ENCODE measurements at regions not wholly inside any gene's neighbourhood (a gene's known extent, or its start where the extent isn't known, plus 50 kb on each side); places are given as distances from the start of the nearest gene placed in this dataset.
"Not testable (repeated sequence)": the region's sequence is repeated elsewhere in the genome, so short reads cannot be mapped to it uniquely, and the experiment has no call there.

- Mint-ChIP-seq H3K27ac (no peak overlapping the region), H3K9me3 (peaks cover 3% of the 10 kb centered on the region)
These were observed 690.4 kb upstream of the IGFBP3 start for GRCh38 chr7:46611508-46611907.

DNA sequence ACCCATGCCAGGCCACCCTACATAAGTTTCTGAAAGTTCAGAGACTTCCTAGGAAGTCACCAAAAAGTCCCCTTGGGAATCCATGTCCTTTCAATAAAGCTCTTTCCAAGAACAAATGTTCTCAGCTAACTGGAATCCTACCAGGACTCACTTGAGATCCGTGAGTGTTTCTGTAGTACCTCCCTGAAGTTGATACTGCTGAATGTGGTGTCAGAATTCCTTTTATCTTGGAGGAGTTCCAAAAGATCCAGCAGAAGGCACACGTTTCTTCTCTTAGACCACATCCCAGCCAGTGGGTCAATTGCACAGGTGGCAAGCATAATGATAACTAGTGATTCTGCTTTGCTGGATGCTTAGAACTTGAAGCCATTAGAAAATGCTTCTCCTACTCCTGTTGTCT, 689.7 kb upstream of the IGFBP3 start:
- Mint-ChIP-seq H3K27me3 (peaks cover 2% of the 10 kb centered on the region), H3K36me3 (no peaks in the 10 kb centered on the region), H3K4me1 (no peaks in the 10 kb centered on the region), H3K4me3 (no peak overlapping the region), H3K9me3 (peaks cover 3% of the 10 kb centered on the region), H3K27ac (no peak overlapping the region)
- DNase-seq (ENCODE audit: low spot score in 2 of 2) (no peak), ATAC-seq (ENCODE audit: low read depth) (no peak)

More at GRCh38 chr7:46611508-46611907, 690.4 kb upstream of the IGFBP3 start:
- H3K4me1 Mint-ChIP-seq = no peaks in the 10 kb centered on the region
- H3K4me3 Mint-ChIP-seq = no peak overlapping the region
- no peak for ATAC-seq (ENCODE audit: low read depth)
- peaks cover 2% of the 10 kb centered on the region for H3K27me3 Mint-ChIP-seq
- H3K36me3 Mint-ChIP-seq = no peaks in the 10 kb centered on the region
- DNase-seq (ENCODE audit: low spot score in 2 of 2) = no peak

DNA sequence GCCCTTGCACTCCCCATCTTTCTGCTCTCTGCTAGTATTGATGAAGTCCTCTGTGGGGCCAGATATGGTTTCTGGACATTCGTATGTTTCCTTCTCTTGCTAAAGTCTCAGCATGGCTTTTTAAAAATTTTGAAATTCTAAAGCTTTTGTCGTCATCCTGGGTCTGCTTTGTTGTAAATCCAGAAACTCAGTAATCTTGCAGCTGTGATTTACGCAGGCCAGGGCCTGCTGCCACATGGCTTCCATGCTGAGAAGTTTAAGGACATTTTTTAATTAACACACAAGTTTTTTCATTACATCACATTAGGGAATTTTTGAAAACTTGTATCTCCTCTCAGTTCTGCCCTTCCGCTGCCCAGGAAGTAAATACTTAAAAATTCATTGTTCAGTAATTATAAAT, 686.1 kb upstream of the IGFBP3 start:
- DNase-seq (ENCODE audit: low spot score in 2 of 2) (no peak), ATAC-seq (ENCODE audit: low read depth) (no peak)
- Mint-ChIP-seq H3K27me3 (no peaks in the 10 kb centered on the region), H3K4me1 (no peaks in the 10 kb centered on the region), H3K27ac (no peak overlapping the region), H3K4me3 (no peak overlapping the region), H3K36me3 (no peaks in the 10 kb centered on the region), H3K9me3 (peaks cover 3% of the 10 kb centered on the region)

DNA sequence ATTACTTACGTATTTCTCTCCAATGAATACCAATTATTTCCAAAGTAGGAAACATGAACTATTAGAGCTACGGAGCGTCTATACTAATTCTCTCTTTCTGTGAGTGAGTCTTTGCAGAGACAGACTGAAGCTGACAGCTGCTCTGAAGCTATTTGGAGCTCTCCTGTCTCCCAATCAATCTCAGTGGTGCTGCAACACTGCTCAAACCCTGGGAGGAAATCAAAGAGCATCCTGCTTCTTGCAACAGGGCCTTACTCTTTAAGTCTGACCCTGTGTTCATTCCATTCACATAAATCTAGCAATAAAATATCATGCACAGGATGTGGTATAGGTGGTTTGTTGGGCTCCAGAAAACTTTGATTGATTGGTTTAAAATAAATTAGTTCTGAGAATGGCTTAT, 685.7 kb upstream of the IGFBP3 start:
- Mint-ChIP-seq H3K4me1 (no peaks in the 10 kb centered on the region), H3K4me3 (no peak overlapping the region), H3K27me3 (no peaks in the 10 kb centered on the region), H3K27ac (no peak overlapping the region), H3K36me3 (no peaks in the 10 kb centered on the region), H3K9me3 (peaks cover 3% of the 10 kb centered on the region)
- ATAC-seq (ENCODE audit: low read depth) = no peak
- no peak for DNase-seq (ENCODE audit: low spot score in 2 of 2)

DNA sequence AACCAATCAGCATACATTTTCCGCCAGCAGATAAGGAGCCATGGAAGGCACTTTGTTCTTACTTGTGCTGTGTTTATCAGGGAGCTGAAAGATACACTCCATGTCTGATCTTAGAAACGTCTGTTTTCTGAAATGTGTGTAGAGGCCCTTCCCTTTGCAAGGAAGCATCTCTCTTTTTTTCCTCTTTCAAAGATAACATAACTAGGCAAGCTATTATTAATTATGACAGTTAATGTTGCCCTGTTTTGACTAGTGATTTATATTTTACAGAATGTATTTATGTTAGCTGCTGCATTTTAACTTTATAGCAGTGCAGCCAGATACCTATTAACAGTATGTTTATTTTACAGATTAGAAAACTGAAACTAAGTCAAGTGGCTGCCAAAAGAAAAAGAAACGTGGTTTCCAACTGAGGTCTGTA, 683.2 kb upstream of the IGFBP3 start:
- no peak for DNase-seq (ENCODE audit: low spot score in 2 of 2)
- no peak for ATAC-seq (ENCODE audit: low read depth)
- Mint-ChIP-seq H3K4me3 (no peak overlapping the region), H3K27ac (no peak overlapping the region), H3K9me3 (peaks cover 3% of the 10 kb centered on the region), H3K36me3 (no peaks in the 10 kb centered on the region), H3K4me1 (no peaks in the 10 kb centered on the region), H3K27me3 (no peaks in the 10 kb centered on the region)

- Mint-ChIP-seq H3K27me3 (no peaks in the 10 kb centered on the region), H3K4me1 (no peaks in the 10 kb centered on the region), H3K27ac (no peak overlapping the region), H3K36me3 (no peaks in the 10 kb centered on the region), H3K4me3 (no peak overlapping the region), H3K9me3 (peaks cover 1% of the 10 kb centered on the region)
- ATAC-seq (ENCODE audit: low read depth) (no peak), DNase-seq (ENCODE audit: low spot score in 2 of 2) (no peak)
These were observed 682.7 kb upstream of the IGFBP3 start for GRCh38 chr7:46603780-46604179.

- ATAC-seq (ENCODE audit: low read depth) (no peak), DNase-seq (ENCODE audit: low spot score in 2 of 2) (no peak)
- Mint-ChIP-seq H3K27me3 (no peaks in the 10 kb centered on the region), H3K36me3 (no peaks in the 10 kb centered on the region), H3K27ac (no peak overlapping the region), H3K4me3 (no peak overlapping the region), H3K9me3 (peaks cover 1% of the 10 kb centered on the region), H3K4me1 (no peaks in the 10 kb centered on the region)
These were observed 682.3 kb upstream of the IGFBP3 start for GRCh38 chr7:46603296-46603752.

- ATAC-seq (ENCODE audit: low read depth) = no peak
- Mint-ChIP-seq H3K27me3 (no peaks in the 10 kb centered on the region), H3K9me3 (peaks cover 3% of the 10 kb centered on the region), H3K36me3 (no peaks in the 10 kb centered on the region), H3K4me3 (no peak overlapping the region), H3K27ac (no peak overlapping the region), H3K4me1 (no peaks in the 10 kb centered on the region)
- DNase-seq (ENCODE audit: low spot score in 2 of 2) = no peak
These were observed 679.3 kb upstream of the IGFBP3 start for GRCh38 chr7:46600340-46600739.

- not testable (repeated sequence) for H3K27ac Mint-ChIP-seq; H3K36me3 Mint-ChIP-seq; H3K4me1 Mint-ChIP-seq; H3K27me3 Mint-ChIP-seq; H3K4me3 Mint-ChIP-seq; H3K9me3 Mint-ChIP-seq; DNase-seq (ENCODE audit: low spot score in 2 of 2); ATAC-seq (ENCODE audit: low read depth)
These were observed 673.8 kb upstream of the IGFBP3 start for GRCh38 chr7:46594831-46595230.

- H3K36me3 Mint-ChIP-seq; ATAC-seq (ENCODE audit: low read depth); H3K27ac Mint-ChIP-seq; H3K27me3 Mint-ChIP-seq; H3K9me3 Mint-ChIP-seq; DNase-seq (ENCODE audit: low spot score in 2 of 2); H3K4me3 Mint-ChIP-seq; H3K4me1 Mint-ChIP-seq: not testable (repeated sequence)
These were observed 670.1 kb upstream of the IGFBP3 start for GRCh38 chr7:46590918-46591905.

GRCh38 chr7:46589286-46589685, 668.2 kb upstream of the IGFBP3 start:
- no peak overlapping the region for H3K4me3 Mint-ChIP-seq
- no peaks in the 10 kb centered on the region for H3K27me3 Mint-ChIP-seq
- no peak overlapping the region for H3K27ac Mint-ChIP-seq
- DNase-seq (ENCODE audit: low spot score in 2 of 2) (no peak), ATAC-seq (ENCODE audit: low read depth) (no peak)
- no peaks in the 10 kb centered on the region for H3K36me3 Mint-ChIP-seq
- H3K9me3 Mint-ChIP-seq = peaks cover 10% of the 10 kb centered on the region
- no peaks in the 10 kb centered on the region for H3K4me1 Mint-ChIP-seq

- ATAC-seq (ENCODE audit: low read depth) (no peak), DNase-seq (ENCODE audit: low spot score in 2 of 2) (no peak)
- Mint-ChIP-seq H3K27ac (no peak overlapping the region), H3K36me3 (no peaks in the 10 kb centered on the region), H3K4me3 (no peak overlapping the region), H3K9me3 (peaks cover 6% of the 10 kb centered on the region), H3K4me1 (no peaks in the 10 kb centered on the region), H3K27me3 (no peaks in the 10 kb centered on the region)
These were observed 665.3 kb upstream of the IGFBP3 start for GRCh38 chr7:46586406-46586805.

- Mint-ChIP-seq H3K9me3 (peaks cover 3% of the 10 kb centered on the region), H3K27ac (no peak overlapping the region), H3K4me3 (no peak overlapping the region), H3K4me1 (no peaks in the 10 kb centered on the region), H3K27me3 (no peaks in the 10 kb centered on the region), H3K36me3 (no peaks in the 10 kb centered on the region)
- no peak for ATAC-seq (ENCODE audit: low read depth)
- no peak for DNase-seq (ENCODE audit: low spot score in 2 of 2)
These were observed 662.6 kb upstream of the IGFBP3 start for GRCh38 chr7:46583656-46584055.

- H3K4me3 Mint-ChIP-seq = no peak overlapping the region
- no peaks in the 10 kb centered on the region for H3K27me3 Mint-ChIP-seq
- peaks cover 4% of the 10 kb centered on the region for H3K9me3 Mint-ChIP-seq
- DNase-seq (ENCODE audit: low spot score in 2 of 2) = no peak
- H3K27ac Mint-ChIP-seq = no peak overlapping the region
- H3K4me1 Mint-ChIP-seq = no peaks in the 10 kb centered on the region
- no peaks in the 10 kb centered on the region for H3K36me3 Mint-ChIP-seq
- ATAC-seq (ENCODE audit: low read depth) = no peak
These were observed 660.2 kb upstream of the IGFBP3 start for GRCh38 chr7:46581268-46581667.

DNA sequence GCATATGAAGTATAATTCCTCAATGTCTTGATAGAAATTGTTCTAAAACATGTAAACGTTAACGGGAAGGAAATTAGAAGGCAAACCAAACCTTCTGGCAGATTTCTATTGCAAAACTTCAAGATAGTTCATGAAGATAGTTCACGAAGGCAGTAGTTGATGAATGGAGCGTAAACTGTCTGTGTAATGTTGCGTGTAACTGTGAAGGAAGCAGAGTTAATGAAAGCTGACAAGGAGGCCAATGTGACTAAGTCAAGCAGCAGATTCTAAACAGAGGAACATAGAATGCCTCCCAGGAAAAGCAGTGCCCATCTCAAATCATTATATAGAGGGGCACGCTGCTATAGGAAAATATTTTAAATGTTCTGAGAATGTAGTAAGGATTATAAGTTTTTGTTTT, 659.7 kb upstream of the IGFBP3 start:
- Mint-ChIP-seq H3K4me3 (no peak overlapping the region), H3K27me3 (no peaks in the 10 kb centered on the region), H3K36me3 (no peaks in the 10 kb centered on the region), H3K4me1 (no peaks in the 10 kb centered on the region), H3K9me3 (peaks cover 4% of the 10 kb centered on the region), H3K27ac (no peak overlapping the region)
- no peak for ATAC-seq (ENCODE audit: low read depth)
- no peak for DNase-seq (ENCODE audit: low spot score in 2 of 2)

All from memory B cell (primary cell).